HCT116 (cell line): ENCODE measurements at regions not wholly inside any gene's neighbourhood (a gene's known extent, or its start where the extent isn't known, plus 50 kb on each side); places are given as distances from the start of the nearest gene placed in this dataset.

Experiments used
- ATAC-seq: fragments of 200-7000 bp; cut with Tn5 transposase; 2 replicates; pipeline ENCODE4 v1.9.1; 2020; ENCODE audit warnings: mild to moderate bottlenecking, moderate library complexity
- BruUV-seq: library from RNA; stranded (reverse); fragments of 400-500 nt; replicated peaks from 2 replicates; lab custom pipeline; 2021; lab: Mats Ljungman, UMichigan
- CTCF ChIA-PET: fragments of 300-600 bp; sonication (Branson Sonifier 250); formaldehyde crosslinking; loops from one replicate; lab custom pipeline; 2021; ENCODE audit warnings: antibody characterized with exemption; lab: Charles Lee
- POLR2A ChIA-PET: fragments of 300-600, 350-600 bp; sonication (Branson Sonifier 250); formaldehyde crosslinking; loops from one replicate; lab custom pipeline; 2021; ENCODE audit warnings: antibody characterized with exemption; lab: Charles Lee
- RAD21 ChIA-PET, 2 experiments: fragments of 300-600 bp; sonication (Branson Sonifier 250); formaldehyde crosslinking; loops; one replicate each; lab custom pipeline; 2023; ENCODE audit warnings: low total read pairs in 2 of 2; ENCODE audit not compliant: uncharacterized antibody in 2 of 2, unreplicated experiment in 2 of 2, low non-redundant PET in 1 of 2; lab: Charles Lee
- DNase-seq: peaks from one replicate; pipeline ENCODE4 v3.0.0-alpha.2; 2010; ENCODE audit warnings: low read depth, low spot score
- H2AFZ ChIP-seq: fragments of 200-600 bp; shearing (Covaris generic), sonication (generic); 2 replicates; pipeline ENCODE4 v1.6.1; 2017; ENCODE audit warnings: low read depth, mixed run types, mixed read lengths, antibody characterized with exemption, low read length; ENCODE audit not compliant: poor library complexity, severe bottlenecking
- H3K27ac ChIP-seq: 2 replicates; pipeline ENCODE4 v1.5.1; 2012; ENCODE audit warnings: low read depth, low read length
- H3K27me3 ChIP-seq: fragments of 200-600 bp; sonication (generic); 2 replicates; pipeline ENCODE4 v1.6.1; 2016; ENCODE audit warnings: mixed run types, low read length, mixed read lengths; ENCODE audit not compliant: insufficient read depth
- H3K36me3 ChIP-seq, 2 experiments: fragments of 200-500 bp in 1 of 2; fragments of 200-600 bp in 1 of 2; sonication (Bioruptor generic) in 1 of 2; sonication (generic) in 1 of 2; 2 replicates each; pipeline versions ENCODE4 v1.5.1 to v1.6.1; 2014 to 2016; ENCODE audit warnings: low read length in 2 of 2, inconsistent platforms in 1 of 2, mixed read lengths in 1 of 2, mixed run types in 1 of 2; ENCODE audit not compliant: insufficient read depth in 2 of 2, control insufficient read depth in 1 of 2
- H3K4me1 ChIP-seq, 2 experiments: fragments of 200-600 bp in 1 of 2; sonication (generic) in 1 of 2; 2 replicates each; pipeline versions ENCODE4 v1.5.1 to v1.6.1; 2012 to 2017; ENCODE audit warnings: low read length in 2 of 2, inconsistent platforms in 1 of 2, mild to moderate bottlenecking in 1 of 2, mixed read lengths in 1 of 2, mixed run types in 1 of 2, moderate library complexity in 1 of 2; ENCODE audit not compliant: insufficient read depth in 2 of 2, control insufficient read depth in 1 of 2
- H3K4me2 ChIP-seq: fragments of 200-600 bp; sonication (generic); 2 replicates; pipeline ENCODE4 v1.6.1; 2017; ENCODE audit warnings: mixed run types, low read length, mixed read lengths
- H3K4me3 ChIP-seq, 2 experiments: fragments of 200-600 bp in 1 of 2; sonication (generic) in 1 of 2; replicated peaks in 1 of 2; 2 replicates each; pipeline ENCODE4 v1.5.1; 2011 to 2016; ENCODE audit warnings: low read length in 2 of 2, control low read depth in 1 of 2, low read depth in 1 of 2, mild to moderate bottlenecking in 1 of 2, mixed read lengths in 1 of 2, mixed run types in 1 of 2
- H3K79me2 ChIP-seq: fragments of 200-600 bp; sonication (generic); 2 replicates; pipeline ENCODE4 v1.6.1; 2017; ENCODE audit warnings: mild to moderate bottlenecking, mixed run types, low read length, moderate library complexity, mixed read lengths; ENCODE audit not compliant: insufficient read depth
- H3K9ac ChIP-seq: fragments of 200-600 bp; sonication (generic); 2 replicates; pipeline ENCODE4 v1.6.1; 2016; ENCODE audit warnings: low read length, mixed read lengths
- H3K9me2 ChIP-seq: fragments of 200-600 bp; sonication (generic), shearing (Covaris generic); 2 replicates; pipeline ENCODE4 v1.6.1; 2017; ENCODE audit warnings: mixed run types, mild to moderate bottlenecking, moderate library complexity; ENCODE audit not compliant: insufficient read depth
- H3K9me3 ChIP-seq, 2 experiments: fragments of 200-500 bp in 1 of 2; fragments of 200-600 bp in 1 of 2; sonication (Bioruptor generic) in 1 of 2; sonication (generic) in 1 of 2; 2 replicates each; pipeline ENCODE4 v1.6.1; 2014 to 2017; ENCODE audit warnings: low read length in 2 of 2, mixed read lengths in 2 of 2, inconsistent platforms in 1 of 2, low read depth in 1 of 2, mild to moderate bottlenecking in 1 of 2, mixed run types in 1 of 2, moderate library complexity in 1 of 2; ENCODE audit not compliant: control insufficient read depth in 1 of 2, insufficient read depth in 1 of 2
- H4K20me1 ChIP-seq: fragments of 200-600 bp; sonication (generic), shearing (Covaris generic); 2 replicates; pipeline ENCODE4 v1.6.1; 2017; ENCODE audit warnings: mixed run types, mild to moderate bottlenecking, moderate library complexity; ENCODE audit not compliant: insufficient read depth
- ATF3 ChIP-seq: IDR thresholded peaks from 2 replicates; pipeline ENCODE4 v1.6.1; 2012
- CBX3 ChIP-seq: IDR thresholded peaks from 2 replicates; pipeline ENCODE4 v1.6.1; 2012; ENCODE audit warnings: low read depth
- CEBPB ChIP-seq: IDR thresholded peaks from 2 replicates; pipeline ENCODE4 v1.6.1; 2012; ENCODE audit warnings: low read depth
- EZH2 ChIP-seq: fragments of 200-600 bp; sonication (generic); IDR thresholded peaks from 2 replicates; pipeline ENCODE4 v1.6.1; 2017; ENCODE audit warnings: antibody characterized with exemption, mixed run types
- JUND ChIP-seq: IDR thresholded peaks from 2 replicates; pipeline ENCODE4 v1.6.1; 2012
- POLR2A ChIP-seq: IDR thresholded peaks from 2 replicates; pipeline ENCODE4 v1.7.0; 2011; ENCODE audit warnings: borderline replicate concordance; ENCODE audit not compliant: insufficient read depth, insufficient read length; ENCODE audit errors: extremely low read depth
- POLR2AphosphoS5 ChIP-seq: IDR thresholded peaks from 2 replicates; pipeline ENCODE4 v1.6.1; 2011; ENCODE audit warnings: mild to moderate bottlenecking, low read depth, low read length, moderate library complexity
- REST ChIP-seq: IDR thresholded peaks from 2 replicates; pipeline ENCODE4 v1.6.1; 2012; ENCODE audit warnings: low read depth
- SIN3A ChIP-seq: IDR thresholded peaks from 2 replicates; pipeline ENCODE4 v1.6.1; 2012; ENCODE audit warnings: low read depth
- TCF7L2 ChIP-seq: IDR thresholded peaks from 2 replicates; pipeline ENCODE4 v1.7.0; 2011; ENCODE audit warnings: borderline replicate concordance, inconsistent platforms; ENCODE audit not compliant: insufficient read depth, insufficient read length; ENCODE audit errors: extremely low read depth
- YY1 ChIP-seq: IDR thresholded peaks from 2 replicates; pipeline ENCODE4 v1.6.1; 2011; ENCODE audit warnings: low read length, low read depth, moderate library complexity, mild to moderate bottlenecking; ENCODE audit not compliant: insufficient replicate concordance; ENCODE audit errors: extremely low read depth
- ZBTB33 ChIP-seq: IDR thresholded peaks from 2 replicates; pipeline ENCODE4 v1.6.1; 2011; ENCODE audit warnings: mild to moderate bottlenecking, low read length, moderate library complexity; ENCODE audit not compliant: insufficient replicate concordance; ENCODE audit errors: extremely low read depth
- intact Hi-C: fragments of 100-400 bp; cut with micrococcal nuclease; formaldehyde crosslinking; loops from 2 replicates; pipeline ENCODE4 v1.10.0; 2022

GRCh38 chr11:92504534-92504933 lies 279.9 kb downstream of the FAT3 start:
- ChIA-PET CTCF (no interaction called here), RAD21 (no interaction called here), POLR2A (no interaction called here)
- no peaks in the 10 kb centered on the region for H3K4me1 ChIP-seq
- no peaks in the 10 kb centered on the region for H3K79me2 ChIP-seq
- no TSS peak for BruUV-seq
- intact Hi-C loops = no loop called here
- no peak overlapping the region for H3K4me2 ChIP-seq
- no peaks in the 10 kb centered on the region for H3K9me2 ChIP-seq
- H3K27ac ChIP-seq = no peak overlapping the region
- H4K20me1 ChIP-seq = no peaks in the 10 kb centered on the region
- no peak overlapping the region for H3K9ac ChIP-seq
- peaks cover 0 to 9% of the 10 kb centered on the region in 2 experiments; a peak in 1 of 4 replicates for H3K9me3 ChIP-seq
- no peak for TF ChIP-seq ZBTB33
- TF ChIP-seq POLR2AphosphoS5 = no peak
- TF ChIP-seq POLR2A = no peak
- TF ChIP-seq YY1 = no peak
- no peak overlapping the region for H2AFZ ChIP-seq
- no peak for ATAC-seq
- DNase-seq = no peak
- no peaks in the 10 kb centered on the region for H3K36me3 ChIP-seq
- no peaks in the 10 kb centered on the region for H3K27me3 ChIP-seq
- H3K4me3 ChIP-seq = no peak overlapping the region

GRCh38 chr11:92505689-92506088 lies 281.1 kb downstream of the FAT3 start:
- no peaks in the 10 kb centered on the region for H4K20me1 ChIP-seq
- H3K9ac ChIP-seq = no peak overlapping the region
- BruUV-seq = no TSS peak
- H3K9me3 ChIP-seq = peaks cover 0 to 11% of the 10 kb centered on the region in 2 experiments; a peak in 1 of 4 replicates
- no peak overlapping the region for H3K27ac ChIP-seq
- H3K4me2 ChIP-seq = no peak overlapping the region
- H2AFZ ChIP-seq = no peak overlapping the region
- ChIA-PET RAD21 (no interaction called here), POLR2A (no interaction called here), CTCF (no interaction called here)
- H3K36me3 ChIP-seq = no peaks in the 10 kb centered on the region
- H3K4me1 ChIP-seq = no peaks in the 10 kb centered on the region
- no peak overlapping the region for H3K4me3 ChIP-seq
- no peak for ATAC-seq
- intact Hi-C loops = no loop called here
- no peaks in the 10 kb centered on the region for H3K9me2 ChIP-seq
- no peak for DNase-seq
- H3K79me2 ChIP-seq = no peaks in the 10 kb centered on the region
- no peaks in the 10 kb centered on the region for H3K27me3 ChIP-seq
- TF ChIP-seq CBX3 = no peak
- TF ChIP-seq CEBPB = no peak
- TF ChIP-seq TCF7L2 = no peak
- no peak for TF ChIP-seq ZBTB33
- no peak for TF ChIP-seq YY1
- TF ChIP-seq SIN3A = no peak
- TF ChIP-seq REST = no peak
- no peak for TF ChIP-seq JUND
- TF ChIP-seq EZH2 = no peak
- TF ChIP-seq ATF3 = no peak
- no peak for TF ChIP-seq POLR2A
